ENCODE measurements at regions not wholly inside any gene's neighbourhood (a gene's known extent, or its start where the extent isn't known, plus 50 kb on each side); places are given as distances from the start of the nearest gene placed in this dataset.
A peak's percentile ranks its signal among the peaks of the same experiment; 100 is the strongest.

DNA sequence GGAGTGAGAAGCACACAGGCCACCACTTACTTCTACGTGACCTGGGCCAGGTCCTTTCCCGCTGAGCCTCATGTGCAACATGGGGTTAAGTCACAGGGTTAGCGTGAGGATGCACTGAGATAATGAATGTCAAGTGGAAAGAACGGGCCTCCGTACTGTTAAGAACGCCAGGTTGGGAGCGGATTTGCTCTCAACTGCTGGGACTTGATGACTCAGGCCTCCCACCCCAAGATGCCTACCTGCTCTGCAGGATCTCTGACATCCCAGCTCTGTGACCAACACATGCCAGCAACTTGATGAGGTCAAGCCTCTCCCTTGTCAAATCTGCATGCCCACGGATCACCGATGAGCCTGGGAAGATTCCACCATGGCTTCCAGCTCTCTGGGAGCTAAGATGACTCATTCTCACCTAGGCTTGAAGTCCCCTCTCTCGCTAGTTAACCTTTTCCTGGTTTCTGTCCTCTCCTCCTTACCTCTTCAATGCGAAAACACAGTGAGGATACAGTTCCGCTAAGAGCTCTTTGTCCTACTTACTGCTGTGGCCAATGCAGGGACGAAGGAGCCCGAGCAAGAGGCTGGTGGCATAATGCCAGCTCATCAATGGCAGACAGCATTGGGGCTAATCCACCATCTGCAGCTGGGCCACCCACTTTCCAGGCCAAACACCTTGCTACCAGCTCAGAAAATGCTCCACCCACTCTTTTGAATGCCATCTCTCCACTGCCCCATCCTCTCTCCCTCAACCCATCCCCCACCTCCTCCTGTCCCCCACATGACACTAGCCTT, 67.6 kb downstream of the PJA1 start:
- Histone ChIP-seq H3K9ac (ENCODE audit: low read depth, low read length) (no peak overlapping the region), H3K4me3 (ENCODE audit: low read depth, low read length) (no peak overlapping the region), H3K27me3 (ENCODE audit: control insufficient read depth, insufficient read depth, low read length) (no peaks in the 10 kb centered on the region), H3K27ac (ENCODE audit: low read depth, low read length) (peak overlapping the region; percentile 41), H3K9me3 (ENCODE audit: control insufficient read depth, insufficient read depth, low read length) (peaks cover 5% of the 10 kb centered on the region; the same call in 1 of the 2 replicates), H3K4me1 (ENCODE audit: control insufficient read depth, insufficient read depth, low read length) (no peaks in the 10 kb centered on the region), H3K36me3 (ENCODE audit: control insufficient read depth, insufficient read depth, low read length) (no peaks in the 10 kb centered on the region)

DNA sequence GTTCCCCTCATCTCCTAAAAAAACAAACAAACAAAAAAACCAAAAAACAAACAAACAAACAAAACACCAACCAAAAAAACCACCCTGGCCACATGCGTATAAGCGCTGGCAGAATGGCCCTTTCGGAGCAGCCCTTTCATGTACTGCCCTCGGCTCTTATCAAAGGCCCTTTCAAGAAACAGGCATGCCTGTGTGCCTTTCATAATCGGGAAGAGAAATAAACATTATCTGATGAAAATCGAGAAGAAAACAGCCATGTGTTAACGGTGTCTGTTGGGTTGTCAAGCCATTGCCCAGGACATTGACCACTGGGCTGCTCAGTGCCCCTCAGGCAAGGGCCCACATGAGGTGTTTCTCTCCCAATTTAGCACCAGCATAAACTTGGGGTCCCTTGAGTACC, 68.3 kb downstream of the PJA1 start:
- no peak overlapping the region for H3K4me3 ChIP-seq (ENCODE audit: low read depth, low read length)
- H3K9ac ChIP-seq (ENCODE audit: low read depth, low read length): no peak overlapping the region
- H3K27me3 ChIP-seq (ENCODE audit: control insufficient read depth, insufficient read depth, low read length): no peaks in the 10 kb centered on the region
- peaks cover 5% of the 10 kb centered on the region; the same call in 1 of the 2 replicates for H3K9me3 ChIP-seq (ENCODE audit: control insufficient read depth, insufficient read depth, low read length)
- H3K27ac ChIP-seq (ENCODE audit: low read depth, low read length): peak overlapping the region; percentile 5
- H3K36me3 ChIP-seq (ENCODE audit: control insufficient read depth, insufficient read depth, low read length): no peaks in the 10 kb centered on the region
- no peaks in the 10 kb centered on the region for H3K4me1 ChIP-seq (ENCODE audit: control insufficient read depth, insufficient read depth, low read length)

DNA sequence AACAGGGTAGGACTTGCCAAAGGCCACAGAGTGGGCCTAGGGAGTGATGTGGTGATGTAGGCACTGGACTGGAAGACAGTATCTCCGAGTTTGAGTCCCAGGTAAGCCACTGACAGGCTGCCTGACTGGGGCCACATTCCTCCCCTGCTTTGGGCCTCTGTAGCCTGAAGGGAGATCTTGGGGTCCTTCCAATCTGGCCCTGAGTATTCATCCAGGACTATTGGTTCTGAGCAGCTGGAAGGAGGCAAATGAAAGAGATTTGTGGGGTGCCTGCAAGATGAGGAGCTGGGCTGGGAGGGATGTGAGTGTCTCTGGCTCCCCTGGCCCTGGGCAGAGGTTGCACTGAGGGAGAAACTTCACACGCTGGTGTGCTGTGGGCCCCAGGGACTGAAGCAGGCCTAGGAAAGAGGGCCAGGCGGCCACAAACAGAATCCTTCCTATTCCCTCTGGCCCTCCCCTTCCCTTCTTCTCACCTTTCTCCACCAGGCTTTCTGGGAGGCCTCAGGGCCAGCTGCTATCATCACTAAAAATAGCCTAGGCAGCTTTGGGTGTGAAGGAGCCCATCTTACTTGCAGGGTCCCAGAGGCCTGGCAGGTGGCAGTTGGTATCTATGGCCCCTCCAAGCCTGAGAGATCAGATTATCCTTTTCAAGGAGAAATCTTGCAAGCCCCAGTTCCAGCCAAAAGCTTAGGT, 70.1 kb downstream of the PJA1 start:
- Histone ChIP-seq H3K9me3 (ENCODE audit: control insufficient read depth, insufficient read depth, low read length) (peaks cover 5% of the 10 kb centered on the region), H3K4me3 (ENCODE audit: low read depth, low read length) (no peak overlapping the region), H3K9ac (ENCODE audit: low read depth, low read length) (no peak overlapping the region), H3K27me3 (ENCODE audit: control insufficient read depth, insufficient read depth, low read length) (no peaks in the 10 kb centered on the region; the same call in 1 of the 2 replicates), H3K27ac (ENCODE audit: low read depth, low read length) (no peak overlapping the region), H3K36me3 (ENCODE audit: control insufficient read depth, insufficient read depth, low read length) (no peaks in the 10 kb centered on the region), H3K4me1 (ENCODE audit: control insufficient read depth, insufficient read depth, low read length) (no peaks in the 10 kb centered on the region)

DNA sequence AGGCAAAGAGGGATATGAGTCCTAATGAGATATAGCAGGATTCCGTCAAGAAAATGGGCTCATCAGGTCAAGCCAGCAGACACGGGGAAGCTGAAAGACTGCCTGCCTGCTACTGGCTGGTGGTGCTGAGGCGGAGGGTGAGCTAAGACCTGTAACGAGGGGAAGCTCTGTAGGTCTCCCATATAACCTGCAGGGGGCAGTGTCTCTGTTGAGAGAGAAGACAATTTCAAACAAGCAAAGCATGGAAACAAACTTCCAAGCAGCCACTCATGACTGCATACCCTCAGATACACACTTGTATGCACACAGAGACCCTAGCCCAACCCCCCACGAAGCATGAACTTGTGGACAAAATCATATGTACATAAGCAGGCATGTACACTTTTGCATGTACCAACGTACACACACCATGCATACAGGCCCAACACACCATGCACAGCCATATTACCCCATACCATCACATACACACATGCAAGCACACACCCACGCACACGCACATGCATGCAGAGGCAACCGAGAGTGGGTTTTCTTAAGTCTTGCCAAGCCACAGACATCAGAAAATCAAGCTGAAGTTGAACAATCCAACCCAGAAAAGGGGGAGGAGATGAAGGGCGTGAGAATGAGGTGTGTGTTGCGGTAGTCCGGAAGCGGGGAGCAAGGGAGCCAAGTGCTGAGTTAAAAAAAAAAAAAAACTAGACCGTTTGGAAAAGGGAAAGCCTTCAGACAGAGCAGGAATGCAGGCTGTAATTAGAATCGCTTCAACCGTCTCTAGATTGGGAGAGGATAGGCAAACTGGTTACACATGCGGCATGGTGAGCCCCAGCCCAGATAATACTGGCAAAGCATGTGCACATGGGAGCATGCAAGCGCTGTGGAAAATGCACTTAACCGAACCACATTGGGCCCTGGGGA, 71.0 kb downstream of the PJA1 start:
- no peaks in the 10 kb centered on the region; the same call in 1 of the 2 replicates for H3K27me3 ChIP-seq (ENCODE audit: control insufficient read depth, insufficient read depth, low read length)
- peaks cover 5% of the 10 kb centered on the region for H3K9me3 ChIP-seq (ENCODE audit: control insufficient read depth, insufficient read depth, low read length)
- no peak overlapping the region for H3K27ac ChIP-seq (ENCODE audit: low read depth, low read length)

DNA sequence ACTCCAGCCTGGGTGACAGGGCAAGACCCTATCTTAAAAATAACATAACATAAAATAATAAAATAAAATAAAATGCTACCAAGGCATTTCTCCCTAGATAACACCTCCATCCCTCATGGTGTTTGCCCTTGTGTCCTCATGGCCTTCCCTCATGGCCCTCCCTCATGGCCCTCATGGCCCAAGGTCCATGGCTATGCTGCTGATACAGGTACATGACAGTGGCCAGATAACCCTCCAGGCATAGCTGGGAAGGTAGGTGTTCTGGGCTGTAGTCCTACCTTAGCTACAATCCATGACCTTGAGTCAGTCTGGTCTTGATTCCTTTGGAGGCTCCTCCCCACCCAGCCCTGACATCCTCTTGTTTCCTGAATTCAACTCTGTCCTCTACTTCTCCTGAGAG, 75.2 kb downstream of the PJA1 start:
- Histone ChIP-seq H3K4me1 (ENCODE audit: control insufficient read depth, insufficient read depth, low read length) (no peaks in the 10 kb centered on the region), H3K36me3 (ENCODE audit: control insufficient read depth, insufficient read depth, low read length) (no peaks in the 10 kb centered on the region), H3K4me3 (ENCODE audit: low read depth, low read length) (no peak overlapping the region), H3K27me3 (ENCODE audit: control insufficient read depth, insufficient read depth, low read length) (no peaks in the 10 kb centered on the region; the same call in 1 of the 2 replicates), H3K27ac (ENCODE audit: low read depth, low read length) (no peak overlapping the region), H3K9ac (ENCODE audit: low read depth, low read length) (no peak overlapping the region), H3K9me3 (ENCODE audit: control insufficient read depth, insufficient read depth, low read length) (peaks cover 5% of the 10 kb centered on the region)

More for the DNA sequence above, 71.0 kb downstream of the PJA1 start:
- H3K4me1 ChIP-seq (ENCODE audit: control insufficient read depth, insufficient read depth, low read length): no peaks in the 10 kb centered on the region
- no peak overlapping the region for H3K9ac ChIP-seq (ENCODE audit: low read depth, low read length)
- H3K4me3 ChIP-seq (ENCODE audit: low read depth, low read length): no peak overlapping the region
- H3K36me3 ChIP-seq (ENCODE audit: control insufficient read depth, insufficient read depth, low read length): no peaks in the 10 kb centered on the region

DNA sequence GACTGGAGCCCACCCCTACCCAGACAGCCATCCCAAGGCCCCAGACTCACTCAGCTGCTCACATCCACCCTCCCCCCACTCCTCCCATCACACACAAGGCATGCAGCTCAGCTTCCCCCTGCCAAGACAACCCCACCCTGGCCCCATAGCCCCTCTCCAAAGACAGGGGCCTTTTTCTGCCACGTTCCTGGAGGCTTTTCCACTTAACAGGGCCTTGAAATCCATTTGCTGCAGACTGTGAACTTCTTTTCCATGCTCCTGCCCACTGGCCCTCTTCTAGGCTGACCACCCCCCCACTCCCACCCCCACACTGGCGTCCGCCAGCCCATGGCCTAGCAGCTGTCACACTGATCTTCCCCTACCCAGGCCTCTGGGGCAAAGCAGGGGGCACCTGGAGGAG, 76.0 kb downstream of the PJA1 start:
- peaks cover 5% of the 10 kb centered on the region for H3K9me3 ChIP-seq (ENCODE audit: control insufficient read depth, insufficient read depth, low read length)

DNA sequence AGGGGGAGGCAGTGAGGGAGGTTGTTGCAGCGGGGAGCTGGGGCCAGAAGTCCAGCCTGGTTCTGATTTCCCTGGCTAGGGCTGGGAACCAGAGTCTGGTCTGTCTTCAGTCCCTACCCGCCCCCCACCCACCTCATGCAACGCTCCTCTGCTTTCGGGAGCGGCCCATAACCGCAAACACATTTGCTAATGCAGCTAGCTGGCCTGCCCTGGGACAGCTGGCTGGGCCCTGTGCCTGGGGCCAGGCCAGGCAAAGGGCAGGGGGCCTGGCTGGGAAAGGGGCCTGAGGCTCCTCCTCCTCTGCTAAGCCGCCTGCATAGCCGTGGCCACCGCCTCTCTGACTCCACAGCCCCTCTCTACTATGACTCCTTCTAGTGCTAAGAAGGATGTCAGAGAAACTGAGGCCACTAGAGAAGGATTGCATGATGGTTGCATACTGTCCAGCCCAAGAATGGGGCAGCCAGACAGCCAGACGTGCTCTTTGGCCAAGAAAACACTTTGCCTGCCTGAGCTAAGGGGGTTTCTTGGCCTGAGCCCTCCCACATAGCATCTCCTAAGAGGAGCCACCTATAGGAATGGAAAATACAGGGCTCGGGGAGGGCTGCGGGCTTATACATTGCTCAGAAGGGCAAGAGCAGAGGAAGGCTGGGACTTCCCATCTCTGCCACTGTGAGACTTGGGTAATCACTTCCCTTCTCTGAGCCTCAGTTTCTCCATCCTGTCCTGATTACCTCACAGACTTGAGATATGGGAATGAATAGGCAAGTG, 76.9 kb downstream of the PJA1 start:
- H3K9me3 ChIP-seq (ENCODE audit: control insufficient read depth, insufficient read depth, low read length): peaks cover 5% of the 10 kb centered on the region
- H3K27ac ChIP-seq (ENCODE audit: low read depth, low read length): no peak overlapping the region
- no peaks in the 10 kb centered on the region for H3K36me3 ChIP-seq (ENCODE audit: control insufficient read depth, insufficient read depth, low read length)
- no peaks in the 10 kb centered on the region for H3K4me1 ChIP-seq (ENCODE audit: control insufficient read depth, insufficient read depth, low read length)
- H3K27me3 ChIP-seq (ENCODE audit: control insufficient read depth, insufficient read depth, low read length): no peaks in the 10 kb centered on the region; the same call in 1 of the 2 replicates
- no peak overlapping the region for H3K4me3 ChIP-seq (ENCODE audit: low read depth, low read length)
- H3K9ac ChIP-seq (ENCODE audit: low read depth, low read length): no peak overlapping the region

More for the DNA sequence above, 76.0 kb downstream of the PJA1 start:
- no peak overlapping the region for H3K9ac ChIP-seq (ENCODE audit: low read depth, low read length)
- H3K4me1 ChIP-seq (ENCODE audit: control insufficient read depth, insufficient read depth, low read length): no peaks in the 10 kb centered on the region
- H3K36me3 ChIP-seq (ENCODE audit: control insufficient read depth, insufficient read depth, low read length): no peaks in the 10 kb centered on the region
- no peak overlapping the region for H3K27ac ChIP-seq (ENCODE audit: low read depth, low read length)
- no peaks in the 10 kb centered on the region; the same call in 1 of the 2 replicates for H3K27me3 ChIP-seq (ENCODE audit: control insufficient read depth, insufficient read depth, low read length)
- no peak overlapping the region for H3K4me3 ChIP-seq (ENCODE audit: low read depth, low read length)

DNA sequence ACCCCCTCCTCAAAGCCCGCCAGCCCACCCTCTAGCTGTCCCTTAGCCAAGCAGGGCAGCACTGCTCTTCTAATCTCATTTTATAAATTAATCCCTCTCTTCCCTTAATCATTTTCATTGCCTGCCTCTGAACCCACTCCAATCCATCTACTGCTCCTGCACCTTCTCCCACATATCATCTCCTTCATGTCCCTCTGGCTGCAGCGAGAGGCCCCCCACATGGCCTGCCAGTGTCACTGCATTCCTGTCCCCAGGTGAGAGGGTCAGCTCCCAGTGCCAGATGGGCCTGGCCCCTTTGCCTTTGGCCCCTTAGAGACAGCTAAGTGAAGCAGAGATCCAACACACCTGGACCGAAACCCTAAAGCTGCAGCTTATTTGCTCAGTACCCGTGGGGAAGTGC, 79.4 kb downstream of the PJA1 start:
- Histone ChIP-seq H3K9ac (ENCODE audit: low read depth, low read length) (no peak overlapping the region), H3K27me3 (ENCODE audit: control insufficient read depth, insufficient read depth, low read length) (no peaks in the 10 kb centered on the region), H3K36me3 (ENCODE audit: control insufficient read depth, insufficient read depth, low read length) (no peaks in the 10 kb centered on the region), H3K4me3 (ENCODE audit: low read depth, low read length) (no peak overlapping the region), H3K4me1 (ENCODE audit: control insufficient read depth, insufficient read depth, low read length) (peaks cover 4% of the 10 kb centered on the region; the same call in 1 of the 2 replicates), H3K9me3 (ENCODE audit: control insufficient read depth, insufficient read depth, low read length) (peaks cover 3% of the 10 kb centered on the region; the same call in 1 of the 2 replicates), H3K27ac (ENCODE audit: low read depth, low read length) (no peak overlapping the region)

DNA sequence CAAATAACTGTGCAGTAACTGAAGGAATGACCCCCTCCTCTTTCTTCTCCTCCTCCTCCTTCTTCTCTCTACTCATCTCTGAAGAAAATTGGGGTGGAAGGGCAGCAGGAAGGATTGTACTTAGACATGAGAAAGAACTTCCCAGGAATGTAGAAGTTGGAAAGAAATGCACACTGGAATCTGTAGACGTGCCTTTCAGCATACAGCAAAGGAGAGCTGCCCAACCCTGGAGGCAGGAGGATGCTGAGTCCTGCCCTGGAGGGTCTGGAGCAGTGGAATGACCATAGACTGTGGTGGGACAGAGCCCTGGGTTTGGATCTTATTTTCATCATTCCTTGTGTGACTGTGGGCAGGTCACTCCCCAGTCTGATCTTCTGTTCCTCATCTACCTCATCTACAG, 80.1 kb downstream of the PJA1 start:
- Histone ChIP-seq H3K9me3 (ENCODE audit: control insufficient read depth, insufficient read depth, low read length) (0 out of 2 replicates have a peak, but pooled peaks cover 3% of the 10 kb centered on the region), H3K27ac (ENCODE audit: low read depth, low read length) (no peak overlapping the region), H3K4me1 (ENCODE audit: control insufficient read depth, insufficient read depth, low read length) (peaks cover 4% of the 10 kb centered on the region; the same call in 1 of the 2 replicates), H3K27me3 (ENCODE audit: control insufficient read depth, insufficient read depth, low read length) (no peaks in the 10 kb centered on the region), H3K4me3 (ENCODE audit: low read depth, low read length) (no peak overlapping the region), H3K36me3 (ENCODE audit: control insufficient read depth, insufficient read depth, low read length) (no peaks in the 10 kb centered on the region), H3K9ac (ENCODE audit: low read depth, low read length) (no peak overlapping the region)

DNA sequence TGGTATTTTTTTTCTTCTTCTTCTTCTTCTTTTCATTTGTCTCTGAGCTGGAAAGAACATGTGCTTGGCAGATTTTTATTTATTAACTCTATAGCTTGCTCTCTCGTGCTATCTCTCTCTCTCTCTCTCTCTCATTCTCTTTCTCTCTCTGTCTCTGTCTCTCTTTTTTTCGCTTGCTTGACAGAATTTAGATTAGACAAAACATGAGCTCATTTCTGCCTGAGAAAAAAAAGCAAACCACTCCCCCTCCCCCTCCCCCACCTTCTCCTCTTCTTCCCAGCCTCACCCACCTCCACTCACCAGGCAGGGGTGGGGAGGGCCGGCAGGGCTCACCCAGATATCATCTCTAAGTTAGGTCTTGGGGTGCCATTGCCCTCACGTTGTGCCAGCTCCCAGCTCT, 81.5 kb downstream of the PJA1 start:
- 0 out of 2 replicates have a peak, but pooled peaks cover 5% of the 10 kb centered on the region for H3K9me3 ChIP-seq (ENCODE audit: control insufficient read depth, insufficient read depth, low read length)
- no peak overlapping the region for H3K27ac ChIP-seq (ENCODE audit: low read depth, low read length)

More for the DNA sequence above, 81.5 kb downstream of the PJA1 start:
- H3K27me3 ChIP-seq (ENCODE audit: control insufficient read depth, insufficient read depth, low read length): no peaks in the 10 kb centered on the region
- H3K4me3 ChIP-seq (ENCODE audit: low read depth, low read length): no peak overlapping the region
- H3K4me1 ChIP-seq (ENCODE audit: control insufficient read depth, insufficient read depth, low read length): peaks cover 4% of the 10 kb centered on the region; the same call in 1 of the 2 replicates
- H3K9ac ChIP-seq (ENCODE audit: low read depth, low read length): no peak overlapping the region
- H3K36me3 ChIP-seq (ENCODE audit: control insufficient read depth, insufficient read depth, low read length): no peaks in the 10 kb centered on the region

All from HUES48 (cell line).